IPS DF 19.7 (cell line): ENCODE measurements at regions not wholly inside any gene's neighbourhood (a gene's known extent, or its start where the extent isn't known, plus 50 kb on each side); places are given as distances from the start of the nearest gene placed in this dataset.
"Not testable (repeated sequence)": the region's sequence is repeated elsewhere in the genome, so short reads cannot be mapped to it uniquely, and the experiment has no call there.

Experiments used
- DNase-seq: peaks from one replicate; pipeline ENCODE4 v3.0.0-alpha.2; 2013; ENCODE audit warnings: low read depth, low spot score

GRCh38 chr4:52157071-52157470 is 106.0 kb downstream of the SPATA18 start:
- not testable (repeated sequence) for DNase-seq

- no peak for DNase-seq
Observed at GRCh38 chr4:52157641-52158316, 106.7 kb downstream of the SPATA18 start.

GRCh38 chr4:52160859-52161258 is 109.8 kb downstream of the SPATA18 start:
- DNase-seq, result no peak

- no peak for DNase-seq
Observed at GRCh38 chr4:52164116-52164515, 113.0 kb downstream of the SPATA18 start.

GRCh38 chr4:52172166-52172565 is 121.1 kb downstream of the SPATA18 start:
- DNase-seq, result no peak

- DNase-seq, result no peak
Observed at GRCh38 chr4:52173470-52174045, 122.5 kb downstream of the SPATA18 start.

- DNase-seq, result no peak
Observed at GRCh38 chr4:52187603-52188002, 136.5 kb downstream of the SPATA18 start.

GRCh38 chr4:52192001-52192400 is 140.9 kb downstream of the SPATA18 start:
- DNase-seq, result no peak

GRCh38 chr4:52192721-52193135 is 141.6 kb downstream of the SPATA18 start:
- no peak for DNase-seq

- no peak for DNase-seq
Observed at GRCh38 chr4:52195869-52196268, 144.8 kb downstream of the SPATA18 start.

GRCh38 chr4:52196606-52197130 is 145.6 kb downstream of the SPATA18 start:
- DNase-seq, result no peak

GRCh38 chr4:52197306-52197705 is 146.2 kb downstream of the SPATA18 start:
- no peak for DNase-seq

GRCh38 chr4:52198294-52198693 is 147.2 kb downstream of the SPATA18 start:
- DNase-seq, result no peak

- DNase-seq, result no peak
Observed at GRCh38 chr4:52199574-52200338, 148.7 kb downstream of the SPATA18 start.

- no peak for DNase-seq
Observed at GRCh38 chr4:52200339-52200725, 149.2 kb downstream of the SPATA18 start.

- DNase-seq, result no peak
Observed at GRCh38 chr4:52201715-52202114, 150.6 kb downstream of the SPATA18 start.

- DNase-seq, result no peak
Observed at GRCh38 chr4:52202251-52202779, 151.2 kb downstream of the SPATA18 start.

GRCh38 chr4:52202931-52203330 is 151.8 kb downstream of the SPATA18 start:
- no peak for DNase-seq

- no peak for DNase-seq
Observed at GRCh38 chr4:52203351-52203750, 152.2 kb downstream of the SPATA18 start.

GRCh38 chr4:52204921-52205320 is 153.8 kb downstream of the SPATA18 start:
- DNase-seq, result no peak

GRCh38 chr4:52207146-52207545 is 156.0 kb downstream of the SPATA18 start:
- not testable (repeated sequence) for DNase-seq

GRCh38 chr4:52212702-52213101 is 161.6 kb downstream of the SPATA18 start:
- no peak for DNase-seq
